ENCODE measurements at regions not wholly inside any gene's neighbourhood (a gene's known extent, or its start where the extent isn't known, plus 50 kb on each side); places are given as distances from the start of the nearest gene placed in this dataset.

GRCh38 chr9:31799953-31800609, 584.4 kb upstream of the ACO1 start:
- Histone ChIP-seq H2BK12ac (ENCODE audit: insufficient read length, low read depth, low read length) (no peak overlapping the region), H3K27me3 (ENCODE audit: insufficient read depth, low read length) (no peaks in the 10 kb centered on the region), H3K9ac (ENCODE audit: extremely low read depth, insufficient read length, low read length) (no peak overlapping the region), H3K23ac (ENCODE audit: insufficient read length, low read depth, low read length) (no peak overlapping the region), H3K4ac (ENCODE audit: low read depth, low read length) (no peak overlapping the region), H3K4me2 (ENCODE audit: insufficient read depth, insufficient read length, low read length) (no peak overlapping the region), H2BK5ac (ENCODE audit: insufficient read length, low read length) (no peak overlapping the region), H2AK5ac (ENCODE audit: insufficient read length, low read length) (no peak overlapping the region), H3K18ac (ENCODE audit: insufficient read length, low read depth, low read length) (no peak overlapping the region), H3K27ac (ENCODE audit: insufficient read length, low read depth, low read length) (no peak overlapping the region), H3K14ac (ENCODE audit: insufficient read depth, low read length) (no peak overlapping the region), H2BK15ac (ENCODE audit: low read depth, low read length) (no peak overlapping the region), H3K23me2 (ENCODE audit: insufficient read length, low read depth, low read length, poor library complexity, severe bottlenecking) (no peaks in the 10 kb centered on the region), H4K91ac (ENCODE audit: insufficient read length, low read depth, low read length) (no peak overlapping the region), H2BK120ac (ENCODE audit: low read depth, low read length, poor library complexity, severe bottlenecking) (no peak overlapping the region), H3T11ph (ENCODE audit: low read length) (no peak overlapping the region), H3K56ac (ENCODE audit: insufficient read length, low read depth, low read length) (no peak overlapping the region), H2BK20ac (ENCODE audit: low read depth, low read length, poor library complexity, severe bottlenecking) (no peak overlapping the region), H4K5ac (ENCODE audit: insufficient read length, low read depth, low read length) (no peak overlapping the region), H3K79me1 (ENCODE audit: insufficient read depth, low read depth, low read length, poor library complexity, severe bottlenecking) (no peaks in the 10 kb centered on the region), H3K4me1 (ENCODE audit: insufficient read depth, low read length) (no peaks in the 10 kb centered on the region), H4K8ac (replicated peaks; ENCODE audit: insufficient read length, low read depth, low read length) (no peak overlapping the region), H2AFZ (ENCODE audit: low read length) (no peak overlapping the region), H3K79me2 (ENCODE audit: insufficient read depth, low read length) (no peaks in the 10 kb centered on the region), H3K9me3 (ENCODE audit: control insufficient read depth, low read depth, low read length) (no peaks in the 10 kb centered on the region), H4K20me1 (ENCODE audit: control insufficient read depth, insufficient read depth, insufficient read length) (no peaks in the 10 kb centered on the region)
- no CpG with 5 or more reads among the region's 2 CpGs for WGBS (ENCODE audit: extremely low coverage, insufficient read length, low lambda C conversion rate)
- TF ChIP-seq CTCF (conservative IDR thresholded peaks at IDR 0.05) = peak; percentile 85
- H3K9me3 Mint-ChIP-seq = peaks cover 10 to 11% of the 10 kb centered on the region in 2 experiments
- peaks cover 0 to 12% (median 3%) of the 10 kb centered on the region in 3 experiments; a peak in 5 of 7 replicates for H3K36me3 Mint-ChIP-seq (ENCODE audit: insufficient read depth in 1 of 3, low read depth in 3 of 3)
- DNase-seq = peak; percentile 50
- H3K4me1 Mint-ChIP-seq = peaks cover 14 to 21% of the 10 kb centered on the region in 2 experiments
- H3K27ac Mint-ChIP-seq = no peak overlapping the region
- H3K27me3 Mint-ChIP-seq (ENCODE audit: low read depth) = no peaks in the 10 kb centered on the region
- no peak overlapping the region for H3K4me3 Mint-ChIP-seq

Data from H9 (cell line).